Amygdala (tissue), 56 donors: ENCODE measurements at regions not wholly inside any gene's neighbourhood (a gene's known extent, or its start where the extent isn't known, plus 50 kb on each side); places are given as distances from the start of the nearest gene placed in this dataset.
"Not testable (repeated sequence)": the region's sequence is repeated elsewhere in the genome, so short reads cannot be mapped to it uniquely, and the experiment has no call there.

Experiments
- DNase-seq, 56 donors: peaks; one replicate each; lab custom pipeline; 2025; lab: John Stamatoyannopoulos, UW

- no peak for DNase-seq
Measured at GRCh38 chr15:20369500-20369899, 172.1 kb downstream of the GOLGA6L6 start.

GRCh38 chr15:20368974-20369373 lies 172.6 kb downstream of the GOLGA6L6 start:
- no peak for DNase-seq

GRCh38 chr15:20367093-20367492 lies 174.5 kb downstream of the GOLGA6L6 start:
- no peak for DNase-seq

GRCh38 chr15:20363591-20363990 lies 178.0 kb downstream of the GOLGA6L6 start:
- not testable (repeated sequence) for DNase-seq

GRCh38 chr15:20361091-20361490 lies 180.5 kb downstream of the GOLGA6L6 start:
- DNase-seq = no peak

- no peak for DNase-seq
Measured at GRCh38 chr15:20358779-20359414, 182.7 kb downstream of the GOLGA6L6 start.

GRCh38 chr15:20358066-20358778 lies 183.4 kb downstream of the GOLGA6L6 start:
- no peak for DNase-seq

GRCh38 chr15:20357481-20358065 lies 184.0 kb downstream of the GOLGA6L6 start:
- DNase-seq = no peak

- no peak for DNase-seq
Measured at GRCh38 chr15:20356911-20357480, 184.6 kb downstream of the GOLGA6L6 start.

- DNase-seq = no peak
Measured at GRCh38 chr15:20356444-20356910, 185.1 kb downstream of the GOLGA6L6 start.

- no peak for DNase-seq
Measured at GRCh38 chr15:20355256-20355868, 186.2 kb downstream of the GOLGA6L6 start.

GRCh38 chr15:20354884-20355223 lies 186.7 kb downstream of the GOLGA6L6 start:
- not testable (repeated sequence) for DNase-seq

GRCh38 chr15:20353966-20354883 lies 187.4 kb downstream of the GOLGA6L6 start:
- DNase-seq = no peak

GRCh38 chr15:20352241-20353200 lies 189.1 kb downstream of the GOLGA6L6 start:
- DNase-seq = no peak

- no peak for DNase-seq
Measured at GRCh38 chr15:20351448-20351971, 190.1 kb downstream of the GOLGA6L6 start.

- DNase-seq = no peak
Measured at GRCh38 chr15:20349774-20350498, 191.7 kb downstream of the GOLGA6L6 start.

GRCh38 chr15:20348900-20349773 lies 192.5 kb downstream of the GOLGA6L6 start:
- DNase-seq = no peak
